Upper lobe of left lung (tissue), 6 donors: ENCODE measurements at regions not wholly inside any gene's neighbourhood (a gene's known extent, or its start where the extent isn't known, plus 50 kb on each side); places are given as distances from the start of the nearest gene placed in this dataset.

Source experiments
- ATAC-seq, 2 donors: fragments of 200-7000 bp; cut with Tn5 transposase; one replicate each; pipeline ENCODE4 v1.9.1; 2022; ENCODE audit warnings: mild to moderate bottlenecking in 2 of 2, moderate library complexity in 2 of 2; ENCODE audit not compliant: low FRiP score in 2 of 2
- DNase-seq, 2 donors: peaks; one replicate each; pipeline ENCODE4 v3.0.0-alpha.2; 2019 to 2020
- H3K27ac ChIP-seq, 4 donors: fragments of 200-600 bp; sonication (generic); one replicate each; pipeline ENCODE4 v1.5.1; 2016 to 2019
- H3K27me3 ChIP-seq, 4 donors: fragments of 200-600 bp; sonication (generic); one replicate each; pipeline ENCODE4 v1.5.1; 2017 to 2019
- H3K36me3 ChIP-seq, 4 donors: fragments of 200-600 bp; sonication (generic); one replicate each; pipeline ENCODE4 v1.5.1; 2016 to 2019
- H3K4me1 ChIP-seq, 4 donors: fragments of 200-600 bp; sonication (generic); one replicate each; pipeline ENCODE4 v1.5.1; 2018 to 2019
- H3K4me3 ChIP-seq, 4 donors: fragments of 200-600 bp; sonication (generic); one replicate each; pipeline ENCODE4 v1.5.1; 2017 to 2019; ENCODE audit warnings: mild to moderate bottlenecking in 2 of 4, moderate library complexity in 1 of 4
- H3K9me3 ChIP-seq, 4 donors: fragments of 200-600 bp; sonication (generic); one replicate each; pipeline ENCODE4 v1.5.1; 2018 to 2019
- EP300 ChIP-seq, 4 donors: sonication (generic); formaldehyde crosslinking; IDR thresholded peaks; one replicate each; pipeline ENCODE4 v1.5.1; 2017; ENCODE audit warnings: antibody characterized with exemption in 4 of 4, control low read depth in 2 of 4
- POLR2A ChIP-seq, 4 donors: fragments of 450-650 bp; IDR thresholded peaks; one replicate each; pipeline ENCODE4 v1.5.1; 2016 to 2017; ENCODE audit warnings: antibody characterized with exemption in 4 of 4, mild to moderate bottlenecking in 2 of 4
- POLR2AphosphoS5 ChIP-seq, 2 donors: sonication (generic); formaldehyde crosslinking; IDR thresholded peaks; one replicate each; pipeline ENCODE4 v1.5.1; 2017; ENCODE audit warnings: antibody characterized with exemption in 2 of 2
- WGBS, 2 donors: methylation state at CpG; one replicate each; pipeline ENCODE4 v1.1.5; 2017 to 2018; 5-methylcytosine and 5-hydroxymethylcytosine counted together
- TF ChIP-seq, protein P1 (sequence below), 6 experiments: fragments of 450-650 bp in 4 of 6; fragments of 200-600 bp in 2 of 6; sonication (generic) in 2 of 6; IDR thresholded peaks; one replicate each; pipeline ENCODE4 v1.5.1; 2016 to 2019; ENCODE audit warnings: antibody characterized with exemption in 6 of 6
- donor health status: DM: no; HTN: no; CAD: no; lungs with moderate emphysema.
- donor health status: DM: no; HTN: yes; CAD: no; lungs with severe emphysema.

GRCh38 chr15:26024241-26024640 is 161.1 kb upstream of the ATP10A start:
- ATAC-seq, result no peak

GRCh38 chr15:26023691-26024090 is 160.6 kb upstream of the ATP10A start:
- 69 to 74% methylated on average over 5 of the region's 5 CpGs for WGBS, 2 donors
- ATAC-seq, result no peak
- no peaks in the 10 kb centered on the region for H3K4me1 ChIP-seq

More at GRCh38 chr15:26024241-26024640, 161.1 kb upstream of the ATP10A start:
- H3K4me1 ChIP-seq, result no peaks in the 10 kb centered on the region
- H3K4me3 ChIP-seq, result no peak overlapping the region
- TF ChIP-seq, protein P1, sequence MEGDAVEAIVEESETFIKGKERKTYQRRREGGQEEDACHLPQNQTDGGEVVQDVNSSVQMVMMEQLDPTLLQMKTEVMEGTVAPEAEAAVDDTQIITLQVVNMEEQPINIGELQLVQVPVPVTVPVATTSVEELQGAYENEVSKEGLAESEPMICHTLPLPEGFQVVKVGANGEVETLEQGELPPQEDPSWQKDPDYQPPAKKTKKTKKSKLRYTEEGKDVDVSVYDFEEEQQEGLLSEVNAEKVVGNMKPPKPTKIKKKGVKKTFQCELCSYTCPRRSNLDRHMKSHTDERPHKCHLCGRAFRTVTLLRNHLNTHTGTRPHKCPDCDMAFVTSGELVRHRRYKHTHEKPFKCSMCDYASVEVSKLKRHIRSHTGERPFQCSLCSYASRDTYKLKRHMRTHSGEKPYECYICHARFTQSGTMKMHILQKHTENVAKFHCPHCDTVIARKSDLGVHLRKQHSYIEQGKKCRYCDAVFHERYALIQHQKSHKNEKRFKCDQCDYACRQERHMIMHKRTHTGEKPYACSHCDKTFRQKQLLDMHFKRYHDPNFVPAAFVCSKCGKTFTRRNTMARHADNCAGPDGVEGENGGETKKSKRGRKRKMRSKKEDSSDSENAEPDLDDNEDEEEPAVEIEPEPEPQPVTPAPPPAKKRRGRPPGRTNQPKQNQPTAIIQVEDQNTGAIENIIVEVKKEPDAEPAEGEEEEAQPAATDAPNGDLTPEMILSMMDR (IDR thresholded peaks at IDR 0.05), result no peak
- TF ChIP-seq POLR2A (IDR thresholded peaks at IDR 0.05) (no peak), POLR2AphosphoS5 (IDR thresholded peaks at IDR 0.05) (no peak), EP300 (IDR thresholded peaks at IDR 0.05) (no peak)
- DNase-seq, result no peak
- H3K9me3 ChIP-seq, result no peaks in the 10 kb centered on the region
- no peaks in the 10 kb centered on the region for H3K36me3 ChIP-seq
- H3K27ac ChIP-seq, result no peak overlapping the region
- H3K27me3 ChIP-seq, result no peaks in the 10 kb centered on the region
- WGBS, 2 donors, result 90 to 96% methylated on average over 4 of the region's 4 CpGs

DNA sequence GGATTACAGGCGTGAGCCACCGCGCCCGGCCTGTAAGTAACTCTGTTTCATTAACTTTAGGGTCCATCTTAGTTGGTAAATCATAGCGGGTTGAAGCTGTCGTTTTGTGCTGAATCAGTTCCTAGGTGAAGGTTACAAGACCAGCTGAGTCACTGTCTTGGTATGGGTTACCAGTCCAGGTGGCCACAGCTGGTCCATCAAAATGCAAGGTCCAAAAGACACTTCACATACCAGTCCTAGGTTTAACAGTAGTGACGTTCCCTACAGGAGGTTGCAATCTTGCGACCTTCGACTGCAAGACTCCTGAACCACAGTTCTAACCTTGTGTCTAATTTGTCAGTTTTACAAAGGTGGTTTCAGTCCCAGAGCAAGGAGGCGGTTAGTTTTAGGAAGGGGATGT is 160.1 kb upstream of the ATP10A start:
- no peak for TF ChIP-seq EP300 (IDR thresholded peaks at IDR 0.05)
- no peak for TF ChIP-seq POLR2AphosphoS5 (IDR thresholded peaks at IDR 0.05)
- TF ChIP-seq, protein P1 (IDR thresholded peaks at IDR 0.05), result no peak
- TF ChIP-seq POLR2A (IDR thresholded peaks at IDR 0.05), result no peak
- DNase-seq (no peak), ATAC-seq (no peak)
- H3K36me3 ChIP-seq, result no peaks in the 10 kb centered on the region
- no peaks in the 10 kb centered on the region for H3K9me3 ChIP-seq
- no peak overlapping the region for H3K27ac ChIP-seq
- 83 to 92% methylated on average over 10 of the region's 10 CpGs for WGBS, 2 donors
- H3K4me3 ChIP-seq, result no peak overlapping the region
- H3K27me3 ChIP-seq, result no peaks in the 10 kb centered on the region
- H3K4me1 ChIP-seq, result no peaks in the 10 kb centered on the region

More at GRCh38 chr15:26023691-26024090, 160.6 kb upstream of the ATP10A start:
- no peaks in the 10 kb centered on the region for H3K36me3 ChIP-seq
- H3K4me3 ChIP-seq, result no peak overlapping the region
- H3K27me3 ChIP-seq, result no peaks in the 10 kb centered on the region
- DNase-seq, result no peak
- no peaks in the 10 kb centered on the region for H3K9me3 ChIP-seq
- H3K27ac ChIP-seq, result no peak overlapping the region
- TF ChIP-seq POLR2AphosphoS5 (IDR thresholded peaks at IDR 0.05), result no peak
- TF ChIP-seq EP300 (IDR thresholded peaks at IDR 0.05), result no peak
- TF ChIP-seq POLR2A (IDR thresholded peaks at IDR 0.05), result no peak
- TF ChIP-seq, protein P1 (IDR thresholded peaks at IDR 0.05), result no peak

GRCh38 chr15:26020871-26021270 is 157.7 kb upstream of the ATP10A start:
- no peak overlapping the region for H3K27ac ChIP-seq
- WGBS, 2 donors, result 74 to 90% methylated on average over 8 of the region's 8 CpGs
- no peaks in the 10 kb centered on the region for H3K27me3 ChIP-seq
- no peak overlapping the region for H3K4me3 ChIP-seq
- H3K4me1 ChIP-seq, result no peaks in the 10 kb centered on the region
- ATAC-seq (no peak), DNase-seq (peak in 1 of 2 donors; percentile 10)
- no peaks in the 10 kb centered on the region for H3K9me3 ChIP-seq
- no peak for TF ChIP-seq EP300 (IDR thresholded peaks at IDR 0.05)
- TF ChIP-seq, protein P1 (IDR thresholded peaks at IDR 0.05), result no peak
- TF ChIP-seq POLR2A (IDR thresholded peaks at IDR 0.05), result no peak
- no peak for TF ChIP-seq POLR2AphosphoS5 (IDR thresholded peaks at IDR 0.05)
- H3K36me3 ChIP-seq, result no peaks in the 10 kb centered on the region

- 93 to 96% methylated on average over 7 of the region's 7 CpGs for WGBS, 2 donors
- TF ChIP-seq, protein P1 (IDR thresholded peaks at IDR 0.05), result no peak
- TF ChIP-seq EP300 (IDR thresholded peaks at IDR 0.05) (no peak), POLR2A (IDR thresholded peaks at IDR 0.05) (no peak), POLR2AphosphoS5 (IDR thresholded peaks at IDR 0.05) (no peak)
Observed at GRCh38 chr15:26017665-26018064, 154.5 kb upstream of the ATP10A start.

More at GRCh38 chr15:26017665-26018064, 154.5 kb upstream of the ATP10A start:
- DNase-seq (no peak), ATAC-seq (no peak)
- no peak overlapping the region for H3K27ac ChIP-seq
- no peaks in the 10 kb centered on the region for H3K9me3 ChIP-seq
- no peak overlapping the region for H3K4me3 ChIP-seq
- no peaks in the 10 kb centered on the region for H3K4me1 ChIP-seq
- H3K27me3 ChIP-seq, result no peaks in the 10 kb centered on the region
- H3K36me3 ChIP-seq, result no peaks in the 10 kb centered on the region
